Activated CD4-positive, CD25-positive, alpha-beta regulatory T cell (primary cell): ENCODE measurements at regions not wholly inside any gene's neighbourhood (a gene's known extent, or its start where the extent isn't known, plus 50 kb on each side); places are given as distances from the start of the nearest gene placed in this dataset.
"Not testable (repeated sequence)": the region's sequence is repeated elsewhere in the genome, so short reads cannot be mapped to it uniquely, and the experiment has no call there.

Experiments
- DNase-seq, 4 experiments: peaks; one replicate each; lab custom pipeline; 2025; lab: John Stamatoyannopoulos, UW

DNA sequence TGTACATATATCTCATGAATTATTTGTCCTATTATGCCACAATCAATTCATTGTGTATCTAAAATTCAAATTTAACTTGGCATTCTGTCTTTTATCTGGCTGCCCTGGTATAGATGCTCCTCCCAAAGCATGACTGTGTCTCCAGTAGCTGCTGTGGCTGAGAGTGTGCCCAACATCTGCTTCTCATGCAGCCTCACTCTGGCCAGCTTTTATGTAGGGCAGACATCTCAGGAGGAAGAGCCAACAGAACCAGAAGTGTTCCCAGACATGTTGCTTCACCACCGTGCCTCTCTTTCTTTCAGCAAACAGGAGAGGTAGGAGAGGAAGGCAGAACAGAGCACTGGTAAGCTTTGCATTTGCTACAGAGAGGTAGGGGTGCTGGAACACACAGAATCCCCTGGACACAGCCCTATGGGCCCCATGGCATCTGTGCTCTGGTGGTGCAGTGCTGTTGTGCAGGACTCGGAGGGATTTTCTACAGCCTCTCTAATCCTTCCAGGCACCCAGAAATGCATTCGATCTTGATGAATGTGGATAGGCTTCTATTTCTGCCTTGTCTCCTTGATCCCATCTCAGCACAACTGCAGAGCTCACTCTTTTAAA, 637.1 kb downstream of the UTRN start:
- no peak for DNase-seq

DNA sequence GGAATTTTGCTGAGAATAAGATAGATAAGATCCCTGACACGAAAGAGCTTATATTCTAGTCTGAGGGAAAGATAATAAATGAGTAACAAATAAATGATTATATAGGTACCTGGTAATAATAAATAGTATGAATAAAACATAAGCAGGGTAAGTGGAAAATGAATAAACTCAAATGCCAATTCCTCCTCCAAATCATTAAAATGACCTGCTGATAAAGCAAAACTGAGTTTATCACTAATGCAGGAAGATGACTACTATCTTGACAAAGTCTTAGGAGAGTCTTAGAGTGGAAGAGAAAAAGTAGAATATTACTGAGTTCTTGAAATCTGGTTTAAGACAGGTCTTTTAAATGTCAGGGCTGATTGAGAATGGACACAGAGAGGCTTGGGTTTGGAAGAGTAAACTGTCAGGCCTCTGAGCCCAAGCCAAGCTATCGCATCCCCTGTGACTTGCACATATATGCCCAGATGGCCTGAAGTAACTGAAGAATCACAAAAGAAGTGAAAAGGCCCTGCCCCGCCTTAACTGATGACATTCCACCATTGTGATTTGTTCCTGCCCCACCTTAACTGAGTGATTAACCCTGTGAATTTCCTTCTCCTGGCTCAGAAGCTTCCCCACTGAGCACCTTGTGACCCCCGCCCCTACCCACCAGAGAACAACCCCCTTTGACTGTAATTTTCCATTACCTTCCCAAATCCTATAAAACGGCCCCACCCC, 637.8 kb downstream of the UTRN start:
- not testable (repeated sequence) for DNase-seq

DNA sequence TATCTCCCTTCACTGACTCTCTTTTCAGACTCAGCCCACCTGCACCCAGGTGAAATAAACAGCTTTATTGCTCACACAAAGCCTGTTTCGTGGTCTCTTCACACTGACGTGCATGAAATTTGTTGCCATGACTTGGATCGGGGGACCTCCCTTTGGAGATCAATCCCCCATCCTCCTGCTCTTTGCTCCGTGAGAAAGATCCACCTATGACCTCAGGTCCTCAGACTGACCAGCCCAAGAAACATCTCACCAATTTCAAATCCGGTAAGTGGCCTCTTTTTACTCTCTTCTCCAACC, 638.3 kb downstream of the UTRN start:
- DNase-seq, result not testable (repeated sequence)

DNA sequence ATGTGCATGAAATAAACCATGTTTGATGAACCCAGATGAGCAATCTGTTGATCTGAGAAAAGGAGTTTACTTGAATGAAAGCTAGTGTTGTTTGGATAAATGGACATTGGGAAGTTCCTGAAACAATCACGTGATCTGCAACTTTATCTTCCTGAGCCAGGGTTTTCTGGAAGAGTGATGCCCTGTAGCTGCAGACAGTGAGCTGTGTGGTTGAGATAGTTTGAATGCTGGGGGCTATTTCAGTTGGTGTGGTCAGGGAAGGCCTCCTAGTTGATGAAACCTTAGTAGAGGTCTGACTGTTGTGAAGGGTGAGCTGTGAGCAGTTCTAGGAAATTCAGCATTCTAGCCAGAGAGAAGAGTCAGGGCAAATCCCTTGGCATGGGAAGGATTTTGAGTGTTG, 643.7 kb downstream of the UTRN start:
- DNase-seq, result no peak

DNA sequence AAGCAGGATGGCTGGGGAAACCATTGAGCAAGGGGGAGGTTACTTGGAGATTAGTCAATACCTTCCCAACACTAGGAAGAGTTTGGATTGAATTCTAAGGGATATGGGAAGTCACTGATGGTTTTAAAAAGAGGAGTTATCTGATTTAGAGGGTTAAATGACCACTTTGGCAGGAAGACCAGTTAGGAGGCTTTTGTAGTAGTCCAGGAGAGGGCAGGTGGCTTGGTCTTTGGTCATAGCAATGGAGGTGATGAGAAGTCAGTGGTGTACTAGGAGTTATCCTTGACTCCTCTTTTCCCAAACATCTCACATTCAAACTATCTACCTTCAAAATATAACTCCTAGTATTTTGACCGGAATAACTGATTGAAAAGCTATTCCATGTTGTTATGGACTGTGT, 644.1 kb downstream of the UTRN start:
- DNase-seq, result no peak

DNA sequence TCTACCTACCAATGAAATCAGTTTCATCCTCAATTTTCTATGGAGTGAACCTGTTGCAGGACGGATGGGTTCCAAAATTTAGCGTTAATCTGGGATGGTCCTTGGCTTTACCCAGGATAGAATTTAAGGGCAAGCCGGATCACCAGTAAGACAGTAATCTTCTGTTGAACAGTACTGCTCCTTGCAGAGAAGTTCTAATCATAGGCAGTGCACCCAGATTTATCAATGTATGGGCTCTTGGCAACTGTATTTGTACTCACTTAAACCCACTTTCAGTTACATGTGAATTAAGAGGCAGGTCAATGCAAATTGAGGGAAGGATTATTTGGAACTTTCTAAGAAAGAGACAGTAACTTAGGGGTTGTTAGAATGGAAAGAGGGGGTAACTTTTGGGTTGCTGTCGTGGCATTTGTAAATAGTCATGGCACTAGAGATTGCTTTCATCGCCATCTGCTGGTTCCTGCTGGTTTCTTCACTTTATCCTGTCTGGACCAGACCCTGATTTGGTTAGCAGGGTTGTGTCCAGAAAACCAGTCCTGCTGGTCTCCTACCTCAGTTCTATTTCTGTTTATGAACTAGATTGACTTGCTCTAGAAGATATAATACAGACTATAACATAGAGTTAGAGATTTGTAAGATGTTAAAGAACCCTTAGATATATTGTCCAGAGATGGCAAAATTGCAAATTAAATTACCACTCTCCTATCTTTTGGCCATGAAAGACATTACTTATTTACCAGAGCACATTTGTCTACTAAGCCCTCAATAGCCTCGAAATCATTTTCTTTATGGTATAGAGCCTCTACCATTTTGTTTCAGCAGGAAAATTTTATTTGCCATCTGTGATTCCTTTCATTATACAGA, 646.3 kb downstream of the UTRN start:
- peak in 2 of 4 experiments; percentile 2 to 3 for DNase-seq

DNA sequence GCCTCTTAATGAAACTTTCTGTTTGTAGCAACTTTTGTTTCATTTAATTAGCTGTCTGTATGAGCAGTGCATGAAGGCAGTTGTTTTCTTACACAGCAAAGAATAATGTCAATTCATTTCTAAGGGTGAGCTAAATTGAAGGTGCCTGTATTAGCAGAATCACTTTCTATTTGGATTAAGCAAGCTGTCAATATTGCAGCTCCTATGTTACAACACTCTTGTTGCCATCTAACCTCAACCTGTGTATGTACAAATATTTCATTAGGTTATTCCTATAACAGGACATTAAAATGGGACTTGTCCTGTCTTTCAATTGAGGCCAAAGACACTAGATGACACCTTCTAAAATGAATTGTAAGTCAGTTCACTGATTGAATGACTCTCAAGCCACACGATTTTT, 647.5 kb downstream of the UTRN start:
- DNase-seq, result no peak

DNA sequence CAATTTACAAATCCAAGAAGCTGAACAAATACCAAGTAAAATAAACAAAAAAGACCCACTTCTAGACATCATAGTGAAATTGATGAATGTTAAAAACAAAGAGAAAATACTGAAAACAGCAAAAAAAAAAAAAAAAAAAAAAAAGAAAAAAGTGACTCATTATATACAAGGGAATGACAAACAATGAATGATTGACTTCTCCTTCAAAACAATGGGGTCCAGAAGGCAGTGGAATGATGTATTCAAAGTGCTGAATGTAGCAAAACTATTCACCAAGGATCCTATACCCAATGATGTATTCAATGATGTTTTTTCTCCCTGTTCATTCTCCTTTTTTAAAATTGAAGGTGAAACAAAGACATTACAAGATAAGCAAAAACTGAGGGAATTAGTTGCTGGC, 650.0 kb downstream of the UTRN start:
- no peak for DNase-seq

DNA sequence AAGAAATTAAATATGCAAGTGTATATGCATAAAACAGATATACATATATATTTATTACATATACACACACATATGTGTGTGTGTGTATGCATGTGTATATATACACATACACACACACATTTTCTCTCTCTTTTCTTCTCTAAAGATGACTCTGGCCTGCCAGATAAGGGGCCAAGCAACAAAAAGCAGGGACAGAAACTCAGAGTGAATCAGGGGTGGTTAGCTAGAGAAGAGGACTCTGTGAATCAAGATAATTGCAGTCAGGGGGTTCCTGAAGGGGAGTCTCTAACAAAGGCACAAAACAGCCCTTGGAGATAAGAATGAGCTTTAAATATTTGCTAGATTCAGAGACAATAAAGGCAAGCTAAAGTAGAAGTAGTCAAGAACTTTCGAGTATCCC, 650.5 kb downstream of the UTRN start:
- no peak for DNase-seq

DNA sequence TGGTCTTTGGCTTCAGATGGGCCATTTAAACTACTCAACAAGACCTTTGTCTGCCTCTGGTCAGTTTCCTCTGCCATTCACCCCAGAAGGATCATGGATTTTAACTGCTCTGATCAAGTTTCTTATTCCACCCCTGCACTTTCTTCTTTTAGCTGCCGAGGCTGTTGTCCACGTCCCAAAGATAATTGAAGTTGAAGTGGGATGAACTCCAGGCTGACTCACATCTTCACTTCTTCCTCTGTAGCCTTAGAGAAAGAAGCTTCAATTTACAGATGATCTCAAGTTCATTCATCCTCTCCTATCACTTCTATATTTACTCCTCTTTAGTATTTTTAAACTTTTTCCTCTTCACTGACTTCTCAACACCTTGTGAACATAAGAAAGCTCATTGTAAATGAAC, 651.6 kb downstream of the UTRN start:
- no peak for DNase-seq

DNA sequence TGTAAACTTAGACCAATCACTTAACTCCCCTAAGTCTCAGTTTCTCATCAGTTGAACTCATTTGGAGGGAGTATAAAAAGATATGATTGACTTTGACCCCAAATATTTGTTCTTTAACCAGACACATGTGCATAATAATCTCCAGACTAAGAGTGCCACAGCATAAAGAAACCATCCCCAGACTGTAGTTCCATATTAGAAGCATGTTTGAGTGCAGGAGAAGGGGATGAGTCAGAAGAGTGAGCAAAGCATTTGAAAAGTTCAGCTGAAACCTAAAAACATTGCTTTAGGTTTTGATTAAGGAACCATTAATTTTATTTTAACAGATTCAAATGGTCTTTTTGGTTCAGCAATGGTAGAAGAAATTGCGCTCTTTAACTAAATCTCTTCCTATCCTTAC, 654.8 kb downstream of the UTRN start:
- no peak for DNase-seq

DNA sequence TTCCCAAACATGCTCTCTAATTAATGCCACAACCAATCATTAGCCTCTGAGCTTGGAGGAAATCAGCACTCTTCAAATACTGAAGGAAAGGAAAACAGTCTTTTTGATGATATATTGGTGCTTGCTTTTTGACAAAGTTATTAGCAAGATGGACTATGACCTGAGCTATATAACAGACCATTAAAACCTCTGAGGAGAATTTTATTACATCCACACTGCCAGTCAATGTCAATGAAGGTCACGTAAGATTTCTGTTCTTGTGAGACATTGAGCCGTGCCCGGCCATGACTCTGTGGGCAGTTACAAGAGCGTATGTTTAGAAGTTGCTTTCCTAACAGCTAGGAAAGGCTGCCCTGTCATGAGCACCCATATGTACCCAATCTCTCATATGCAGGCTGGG, 659.0 kb downstream of the UTRN start:
- DNase-seq, result no peak

DNA sequence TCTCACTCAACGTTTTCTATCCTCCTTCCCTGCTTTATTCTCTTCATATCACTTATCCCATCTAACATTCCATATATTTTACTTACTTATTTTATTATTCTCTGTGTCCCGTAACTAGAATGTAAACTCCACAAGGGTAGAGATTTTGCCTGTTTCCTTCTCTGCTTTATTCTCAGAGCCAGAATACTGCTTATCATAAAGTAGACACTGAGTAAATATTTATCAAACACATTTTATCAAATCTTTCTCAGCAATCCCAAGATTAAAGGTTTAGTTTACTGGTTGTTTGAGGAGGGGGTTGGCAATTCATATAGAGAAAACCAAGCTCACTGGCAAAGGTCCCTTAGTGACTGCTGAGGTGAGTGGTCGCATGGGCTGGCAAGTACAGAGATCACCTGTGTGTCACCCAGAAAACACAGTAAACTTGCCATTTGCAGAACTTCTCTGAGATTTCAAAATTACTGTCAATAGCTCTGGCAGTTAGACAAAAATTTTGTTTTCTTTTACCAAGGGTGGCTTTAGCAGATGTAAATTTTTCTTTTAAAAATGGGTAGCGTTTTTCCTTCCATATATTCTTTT, 662.4 kb downstream of the UTRN start:
- DNase-seq, result no peak

DNA sequence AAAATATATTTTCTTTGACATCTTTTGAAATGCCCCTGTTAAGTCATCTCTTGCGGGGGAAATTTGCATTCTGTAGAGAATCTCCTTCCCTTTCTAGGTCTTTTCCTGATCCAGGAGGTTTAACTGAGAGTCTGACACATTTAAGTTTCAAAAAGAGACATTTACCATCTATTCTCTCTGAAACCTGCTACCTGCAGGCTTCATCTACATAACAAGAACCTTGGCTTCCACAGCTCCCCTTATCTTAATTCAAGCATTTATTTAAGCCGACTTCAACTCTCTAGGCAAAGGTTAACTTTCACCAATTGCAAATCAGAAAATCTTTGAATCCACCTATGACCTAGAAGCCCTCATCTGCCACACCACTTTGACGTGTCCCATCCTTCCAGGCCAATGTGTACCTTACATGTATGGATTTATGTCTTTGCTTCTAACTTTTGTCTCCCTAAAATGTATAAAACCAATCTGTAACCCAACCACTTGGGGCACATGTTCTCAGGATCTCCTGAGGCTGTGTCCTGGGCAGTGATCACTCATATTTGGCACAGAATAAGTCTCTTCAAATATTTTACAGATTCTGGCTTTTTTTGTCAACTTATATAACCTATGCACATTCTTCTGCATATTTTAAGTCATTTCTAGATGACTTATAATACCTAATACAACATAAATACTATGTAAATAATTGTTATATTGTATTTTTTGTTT, 666.7 kb downstream of the UTRN start:
- DNase-seq, result no peak

DNA sequence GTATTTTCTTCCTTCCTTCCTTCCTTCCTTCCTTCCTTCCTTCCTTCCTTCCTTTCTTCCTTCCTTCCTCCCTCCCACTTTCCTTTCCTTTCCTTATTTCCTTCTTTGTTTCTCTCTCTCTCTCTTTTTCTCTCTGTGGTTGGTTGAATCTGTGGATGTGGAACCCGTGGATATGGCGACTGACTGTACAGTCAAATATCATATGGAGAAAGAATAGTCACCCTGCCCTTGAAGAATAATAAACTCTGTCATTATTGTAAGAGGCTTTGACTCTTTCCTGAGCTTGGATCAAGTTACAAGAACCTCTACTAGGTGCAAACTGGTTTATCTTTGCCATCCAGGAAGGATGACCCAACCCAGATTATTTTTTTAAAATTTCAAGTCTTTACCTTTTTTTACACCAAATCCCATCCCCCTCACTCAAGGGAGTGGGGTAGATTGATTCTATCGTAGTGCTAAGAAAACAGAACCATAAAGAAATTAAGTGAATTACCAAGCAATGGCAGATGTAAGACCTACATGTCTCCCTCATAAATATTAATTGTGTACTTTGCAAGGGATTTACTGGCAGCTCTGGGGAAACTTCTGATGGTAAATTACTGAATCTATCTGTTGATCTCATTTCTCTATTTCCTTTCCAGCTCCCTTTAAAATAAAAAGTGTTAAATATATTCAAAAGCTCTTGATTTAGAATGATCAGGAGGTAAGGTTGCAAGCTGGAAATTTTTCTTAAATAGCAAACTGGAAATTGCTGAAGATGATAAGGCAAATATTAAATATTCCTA, 667.5 kb downstream of the UTRN start:
- no peak for DNase-seq

DNA sequence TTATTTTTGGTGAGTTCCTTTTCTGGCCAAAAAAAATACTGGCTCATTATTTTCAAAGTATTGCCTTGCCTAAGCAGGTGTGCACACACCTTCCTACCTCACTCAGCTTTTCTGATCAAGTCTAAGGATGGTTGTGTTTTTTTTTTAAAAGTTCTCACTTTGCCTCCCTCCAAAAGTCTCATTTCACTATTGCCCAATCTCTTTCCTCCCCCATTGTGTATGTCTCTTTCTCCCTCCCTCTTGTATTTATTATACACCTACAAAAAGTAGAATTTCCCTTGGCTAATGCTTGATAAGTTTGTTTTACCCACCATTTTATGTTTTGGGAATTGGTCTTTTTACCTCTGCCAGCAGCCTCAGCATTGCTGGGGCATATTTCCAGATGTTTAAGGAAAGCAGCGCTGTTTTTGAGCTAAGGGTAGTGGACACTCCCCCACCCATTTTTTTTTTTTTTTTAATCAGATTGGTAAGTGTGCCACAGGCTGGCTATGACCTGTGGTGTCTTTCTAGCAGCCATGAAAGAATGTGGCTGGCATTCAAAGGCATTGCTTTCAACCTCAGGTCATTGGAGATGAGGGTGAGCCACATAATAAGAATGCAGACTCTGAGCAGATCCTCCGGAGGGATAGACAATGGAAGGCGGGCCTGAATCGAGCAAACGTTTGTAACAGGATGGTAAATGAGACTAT, 668.6 kb downstream of the UTRN start:
- no peak for DNase-seq

DNA sequence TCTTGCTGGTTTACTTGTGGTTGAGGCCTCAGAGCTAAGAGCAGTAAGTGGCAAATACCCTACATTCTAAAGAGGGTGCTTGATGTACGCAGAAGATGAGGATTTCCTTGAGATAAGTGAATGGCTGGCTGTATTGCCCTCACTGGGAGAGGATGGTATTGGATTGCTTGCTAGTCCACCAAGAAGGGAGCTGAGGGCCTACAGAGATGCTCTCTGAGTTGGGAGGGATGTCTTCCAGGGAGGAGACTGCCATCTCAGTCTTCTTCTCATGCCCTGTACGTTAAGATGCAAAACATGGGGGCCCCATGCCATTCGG, 669.1 kb downstream of the UTRN start:
- no peak for DNase-seq

DNA sequence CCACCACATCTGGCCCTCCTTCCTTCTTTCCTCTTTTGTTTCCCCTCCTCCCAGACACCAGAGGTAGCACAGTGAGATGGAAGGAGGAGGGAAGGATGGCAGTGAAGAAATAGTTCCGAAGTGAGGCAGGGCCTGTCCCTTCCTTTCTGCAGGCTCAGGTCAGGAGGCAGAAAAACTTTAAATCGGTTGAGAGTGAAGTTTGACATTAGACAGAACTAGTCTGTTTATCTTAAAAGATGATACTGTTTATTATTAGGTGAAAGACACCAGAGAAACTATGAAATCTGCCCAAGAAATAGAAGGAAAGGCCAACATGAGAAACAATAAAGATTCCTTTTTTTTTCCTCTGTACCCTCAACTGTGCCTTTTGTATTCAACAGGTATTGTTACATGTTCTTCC, 670.3 kb downstream of the UTRN start:
- no peak for DNase-seq

DNA sequence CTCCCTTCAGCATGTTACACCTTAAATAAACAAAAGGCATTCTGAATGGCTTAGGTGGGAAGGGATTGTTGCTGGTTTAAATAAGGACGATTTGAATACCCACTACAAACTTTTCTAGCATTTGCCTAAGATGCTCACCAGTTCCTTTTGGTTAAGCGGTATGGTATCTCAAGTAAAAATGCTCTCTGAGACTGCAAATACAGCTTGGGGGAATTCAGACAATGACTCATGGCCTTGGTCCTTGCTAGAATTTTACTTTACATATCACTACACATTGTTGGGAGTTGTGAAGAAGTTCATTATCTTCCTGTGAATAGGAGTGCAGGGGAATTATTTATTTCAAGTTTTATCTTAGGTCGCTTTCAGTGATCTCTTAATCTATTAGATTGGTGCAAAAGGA, 670.7 kb downstream of the UTRN start:
- no peak for DNase-seq

DNA sequence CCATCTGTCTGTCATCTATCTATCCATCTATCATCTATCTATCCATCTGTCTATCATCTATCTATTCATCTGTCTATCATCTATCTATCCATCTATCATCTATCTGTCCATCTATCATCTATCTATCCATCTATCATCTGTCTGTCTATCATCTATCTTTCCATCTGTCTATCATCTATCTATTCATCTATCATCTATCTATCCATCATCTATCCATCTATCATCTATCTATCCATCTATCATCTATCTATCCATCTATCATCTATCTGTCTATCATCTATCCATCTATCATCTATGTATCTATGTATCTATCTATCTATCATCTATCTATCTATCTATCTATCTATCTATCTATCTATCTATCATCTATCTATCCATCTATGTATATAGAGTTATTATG, 671.6 kb downstream of the UTRN start:
- DNase-seq, result not testable (repeated sequence)
